H1 (cell line): ENCODE measurements at regions not wholly inside any gene's neighbourhood (a gene's known extent, or its start where the extent isn't known, plus 50 kb on each side); places are given as distances from the start of the nearest gene placed in this dataset.
A peak's percentile ranks its signal among the peaks of the same experiment; 100 is the strongest.

Experiments
- CTCF ChIA-PET: fragments of 300-600 bp; sonication (Branson Sonifier 250); formaldehyde crosslinking; loops from one replicate; lab custom pipeline; 2021; ENCODE audit not compliant: partially characterized antibody; lab: Charles Lee
- POLR2A ChIA-PET: fragments of 300-600 bp; sonication (Branson Sonifier 250); formaldehyde crosslinking; loops from one replicate; lab custom pipeline; 2021; ENCODE audit warnings: inconsistent platforms; ENCODE audit not compliant: partially characterized antibody; lab: Charles Lee
- DNase-seq, 2 experiments: peaks; one replicate each; pipeline versions ENCODE4 v3.0.0 to v3.0.0-alpha.2; 2010 to 2022; ENCODE audit warnings: low spot score in 2 of 2, low read depth in 1 of 2, mixed read lengths in 1 of 2
- FAIRE-seq: peaks from 2 replicates; lab custom pipeline; 2011; peaks lifted over from hg19 to GRCh38; lab: Jason Lieb, UNC
- H2AFZ ChIP-seq: 2 replicates; pipeline ENCODE4 v1.8.1; 2012; ENCODE audit warnings: low read length, inconsistent platforms
- H2AK5ac ChIP-seq: 2 replicates; pipeline ENCODE4 v1.6.1; 2013; ENCODE audit warnings: low read depth, low read length
- H2BK120ac ChIP-seq: replicated peaks from 2 replicates; pipeline ENCODE3; 2013; ENCODE audit warnings: low read depth, low read length, inconsistent platforms
- H2BK12ac ChIP-seq: 2 replicates; pipeline ENCODE4 v1.6.1; 2013; ENCODE audit warnings: low read depth, low read length
- H2BK15ac ChIP-seq: 2 replicates; pipeline ENCODE4 v1.6.1; 2013; ENCODE audit warnings: low read length
- H2BK20ac ChIP-seq: 2 replicates; pipeline ENCODE4 v1.6.1; 2013; ENCODE audit warnings: low read length
- H2BK5ac ChIP-seq: 2 replicates; pipeline ENCODE4 v1.6.1; 2013; ENCODE audit warnings: low read depth, low read length
- H3K14ac ChIP-seq: 2 replicates; pipeline ENCODE4 v1.6.1; 2013; ENCODE audit warnings: inconsistent platforms; ENCODE audit not compliant: insufficient read length
- H3K18ac ChIP-seq: 2 replicates; pipeline ENCODE4 v1.6.1; 2013; ENCODE audit warnings: low read length; ENCODE audit errors: extremely low read depth
- H3K23ac ChIP-seq: 2 replicates; pipeline ENCODE4 v1.6.1; 2013; ENCODE audit warnings: inconsistent platforms; ENCODE audit not compliant: insufficient read length
- H3K23me2 ChIP-seq: 2 replicates; pipeline ENCODE4 v1.6.1; 2013; ENCODE audit warnings: low read depth, low read length
- H3K27ac ChIP-seq: 2 replicates; pipeline ENCODE4 v1.6.1; 2011; ENCODE audit warnings: low read depth, low read length, inconsistent platforms
- H3K27me3 ChIP-seq, 4 experiments: replicated peaks in 1 of 4; 1 replicate in 1 of 4; 2 replicates in 3 of 4; pipeline versions ENCODE4 v1.6.1 to v1.8.1; 2011 to 2013; ENCODE audit warnings: low read length in 3 of 4, mild to moderate bottlenecking in 3 of 4, inconsistent platforms in 2 of 4, mixed read lengths in 2 of 4, moderate library complexity in 1 of 4; ENCODE audit not compliant: control insufficient read depth in 3 of 4, insufficient read depth in 3 of 4; ENCODE audit errors: extremely low read depth in 1 of 4
- H3K36me3 ChIP-seq, 4 experiments: 2 replicates each; pipeline versions ENCODE4 v1.6.1 to v1.8.1; 2011 to 2013; ENCODE audit warnings: mild to moderate bottlenecking in 4 of 4, low read length in 3 of 4, moderate library complexity in 2 of 4, control low read depth in 1 of 4, inconsistent platforms in 1 of 4; ENCODE audit not compliant: insufficient read depth in 4 of 4, control insufficient read depth in 2 of 4
- H3K4ac ChIP-seq: replicated peaks from 2 replicates; pipeline ENCODE3; 2013; ENCODE audit warnings: low read length, low read depth, mixed read lengths, inconsistent platforms; ENCODE audit not compliant: insufficient read length
- H3K4me1 ChIP-seq, 4 experiments: replicated peaks in 1 of 4; 1 replicate in 1 of 4; 2 replicates in 3 of 4; pipeline versions ENCODE4 v1.6.1 to v1.8.1; 2011 to 2013; ENCODE audit warnings: low read length in 3 of 4, inconsistent platforms in 2 of 4, mixed read lengths in 1 of 4; ENCODE audit not compliant: insufficient read depth in 4 of 4, control insufficient read depth in 3 of 4
- H3K4me2 ChIP-seq, 2 experiments: 2 replicates each; pipeline versions ENCODE4 v1.6.1 to v1.8.1; 2011 to 2013; ENCODE audit warnings: low read depth in 2 of 2, low read length in 2 of 2, control low read depth in 1 of 2, inconsistent platforms in 1 of 2, mild to moderate bottlenecking in 1 of 2; ENCODE audit not compliant: insufficient read depth in 1 of 2
- H3K4me3 ChIP-seq, 4 experiments: fragments of 200-600, 300-600 bp in 1 of 4; sonication (generic), shearing (Covaris generic), sonication (Bioruptor Twin) in 1 of 4; 2 replicates each; pipeline versions ENCODE4 v1.5.1 to v1.8.1; 2011 to 2016; ENCODE audit warnings: low read length in 4 of 4, low read depth in 3 of 4, control low read depth in 2 of 4, inconsistent platforms in 2 of 4, mild to moderate bottlenecking in 2 of 4, mixed read lengths in 1 of 4, moderate library complexity in 1 of 4; ENCODE audit not compliant: insufficient read depth in 2 of 4; ENCODE audit errors: extremely low read depth in 1 of 4
- H3K56ac ChIP-seq: replicated peaks from 2 replicates; pipeline ENCODE3; 2013; ENCODE audit warnings: low read depth, mild to moderate bottlenecking, mixed read lengths, low read length, inconsistent platforms; ENCODE audit not compliant: insufficient read length
- H3K79me1 ChIP-seq: 2 replicates; pipeline ENCODE4 v1.6.1; 2013; ENCODE audit warnings: low read depth, low read length, control low read depth
- H3K79me2 ChIP-seq, 2 experiments: 2 replicates each; pipeline versions ENCODE4 v1.6.1 to v1.8.1; 2012 to 2013; ENCODE audit warnings: low read length in 2 of 2, mild to moderate bottlenecking in 2 of 2, inconsistent platforms in 1 of 2; ENCODE audit not compliant: insufficient read depth in 2 of 2, control insufficient read depth in 1 of 2
- H3K9ac ChIP-seq, 4 experiments: replicated peaks in 1 of 4; 1 replicate in 1 of 4; 2 replicates in 3 of 4; pipeline versions ENCODE4 v1.6.1 to v1.8.1; 2011 to 2013; ENCODE audit warnings: low read depth in 3 of 4, low read length in 3 of 4, control low read depth in 2 of 4, mild to moderate bottlenecking in 2 of 4, moderate library complexity in 2 of 4, inconsistent platforms in 1 of 4; ENCODE audit errors: extremely low read depth in 1 of 4
- H3K9me3 ChIP-seq, 2 experiments: 2 replicates each; pipeline versions ENCODE4 v1.6.1 to v1.8.1; 2012 to 2013; ENCODE audit warnings: mild to moderate bottlenecking in 2 of 2, moderate library complexity in 2 of 2, control low read depth in 1 of 2, inconsistent platforms in 1 of 2, low read depth in 1 of 2, low read length in 1 of 2, mixed read lengths in 1 of 2; ENCODE audit not compliant: insufficient read depth in 2 of 2
- H4K20me1 ChIP-seq, 2 experiments: replicated peaks in 1 of 2; 2 replicates each; pipeline versions ENCODE3 to v1.8.1; 2011 to 2013; ENCODE audit warnings: inconsistent platforms in 2 of 2, low read length in 2 of 2, mild to moderate bottlenecking in 1 of 2; ENCODE audit not compliant: insufficient read depth in 2 of 2, control insufficient read depth in 1 of 2
- H4K5ac ChIP-seq: 2 replicates; pipeline ENCODE4 v1.6.1; 2013; ENCODE audit warnings: low read length, low read depth, mixed read lengths, inconsistent platforms; ENCODE audit not compliant: insufficient read length
- H4K8ac ChIP-seq: 2 replicates; pipeline ENCODE4 v1.8.0; 2013; ENCODE audit warnings: mild to moderate bottlenecking, moderate library complexity, low read length, inconsistent platforms; ENCODE audit not compliant: insufficient read depth; ENCODE audit errors: extremely low read depth
- H4K91ac ChIP-seq: replicated peaks from 2 replicates; pipeline ENCODE3; 2013; ENCODE audit warnings: low read length, mixed read lengths, inconsistent platforms; ENCODE audit not compliant: insufficient read length
- POU5F1 ChIP-seq: IDR thresholded peaks from 2 replicates; pipeline ENCODE4 v1.6.1; 2011; ENCODE audit warnings: low read depth, mild to moderate bottlenecking, low read length, moderate library complexity
- TBP ChIP-seq: IDR thresholded peaks from 2 replicates; pipeline ENCODE4 v1.6.1; 2011; ENCODE audit warnings: low read depth, low read length, improper control_type of control experiment
- TCF12 ChIP-seq: IDR thresholded peaks from 2 replicates; pipeline ENCODE4 v1.6.1; 2011; ENCODE audit warnings: low read depth, mild to moderate bottlenecking, low read length
- WGBS, 2 experiments: shearing (Covaris generic) in 1 of 2; methylation state at CpG; one replicate each; pipeline versions ENCODE4 v1.1.6 to v1.1.7; 2013 to 2015; ENCODE audit warnings: low lambda C conversion rate in 2 of 2, mixed read lengths in 2 of 2, inconsistent platforms in 1 of 2, low coverage in 1 of 2, missing lambda C conversion rate in 1 of 2; ENCODE audit not compliant: insufficient replicate concordance in 2 of 2, insufficient coverage in 1 of 2, insufficient read length in 1 of 2; ENCODE audit errors: extremely low coverage in 1 of 2, missing lambda C conversion rate in 1 of 2; 5-methylcytosine and 5-hydroxymethylcytosine counted together

GRCh38 chrY:19076846-19077697 lies 303.5 kb upstream of the HSFY2 start:
- Histone ChIP-seq H2BK120ac (no peak overlapping the region), H3K79me2 (peaks cover 0 to 30% of the 10 kb centered on the region in 2 experiments; a peak in 2 of 4 replicates), H2AFZ (no peak overlapping the region), H2BK5ac (no peak overlapping the region), H3K4ac (no peak overlapping the region), H3K23me2 (peaks cover 4% of the 10 kb centered on the region), H3K23ac (no peak overlapping the region), H2BK15ac (no peak overlapping the region), H3K18ac (no peak overlapping the region), H3K9me3 (no peaks in the 10 kb centered on the region; a peak in 1 of 4 replicates), H3K14ac (no peak overlapping the region), H4K5ac (no peak overlapping the region)
- WGBS, 2 experiments = 89% methylated on average over 7 of the region's 69 CpGs; no CpG with 5 or more reads in 1 of the 2 experiments
- TF ChIP-seq TBP (no peak), POU5F1 (no peak), TCF12 (no peak)
- TF ChIP-seq, all 59 proteins: peak for 0
- H3K56ac ChIP-seq = no peak overlapping the region
- no peaks in the 10 kb centered on the region for H3K79me1 ChIP-seq
- no peak for FAIRE-seq
- H2BK20ac ChIP-seq = no peak overlapping the region
- no peak overlapping the region for H2AK5ac ChIP-seq
- ChIA-PET CTCF (interaction anchor here (1.4 kb wide), 1 partner anchor 35 kb away, joined by 4 read pairs; no protein-coding TSS in a partner anchor), POLR2A (interaction anchor here (1.2 to 2.0 kb wide), 4 partner anchors 10 to 155 kb away, joined by 3 to 9 read pairs (median 4); no protein-coding TSS in a partner anchor)
- no peak overlapping the region; the same call in 1 of the 2 replicates for H4K8ac ChIP-seq
- H3K4me3 ChIP-seq = peak overlapping the region in 1 of 4 experiments; percentile 20; a peak in 1 of 8 replicates
- no peak overlapping the region for H3K9ac ChIP-seq
- no peaks in the 10 kb centered on the region for H3K27me3 ChIP-seq
- no peaks in the 10 kb centered on the region for H4K20me1 ChIP-seq
- H2BK12ac ChIP-seq = no peak overlapping the region
- H3K27ac ChIP-seq = no peak overlapping the region
- no peak overlapping the region for H4K91ac ChIP-seq
- H3K4me1 ChIP-seq = peaks cover 0 to 5% (median 0%) of the 10 kb centered on the region in 4 experiments; a peak in 1 of 7 replicates
- peak in 1 of 2 experiments; percentile 39 for DNase-seq
- peak overlapping the region in 1 of 2 experiments; percentile 44; a peak in 1 of 4 replicates for H3K4me2 ChIP-seq
- no peaks in the 10 kb centered on the region for H3K36me3 ChIP-seq
